PC-9 (cell line): ENCODE measurements at regions not wholly inside any gene's neighbourhood (a gene's known extent, or its start where the extent isn't known, plus 50 kb on each side); places are given as distances from the start of the nearest gene placed in this dataset.

Experiments
- BruUV-seq: library from RNA; stranded (reverse); fragments of 400-500 nt; replicated peaks from 2 replicates; lab custom pipeline; 2021; lab: Mats Ljungman, UMichigan
- CTCF ChIA-PET: fragments of 300-600 bp; sonication (Branson Sonifier 250); formaldehyde crosslinking; loops from one replicate; lab custom pipeline; 2022; ENCODE audit warnings: antibody characterized with exemption; lab: Charles Lee
- POLR2A ChIA-PET: fragments of 300-600 bp; sonication (Branson Sonifier 250); formaldehyde crosslinking; loops from one replicate; lab custom pipeline; 2022; ENCODE audit warnings: antibody characterized with exemption; ENCODE audit not compliant: unreplicated experiment; lab: Charles Lee
- DNase-seq, 2 experiments: peaks; one replicate each; pipeline versions ENCODE4 v3.0.0 to v3.0.0-alpha.2; 2015 to 2022; ENCODE audit warnings: mixed read lengths in 1 of 2
- H2AFZ ChIP-seq: fragments of 200-600 bp; sonication (generic); 2 replicates; pipeline ENCODE4 v1.8.1; 2017; ENCODE audit warnings: antibody characterized with exemption
- H3F3A ChIP-seq: fragments of 200-600 bp; sonication (generic); 2 replicates; pipeline ENCODE4 v1.8.1; 2017; ENCODE audit warnings: antibody characterized with exemption, mild to moderate bottlenecking, low read depth; ENCODE audit not compliant: insufficient read depth
- H3K27ac ChIP-seq: fragments of 200-600 bp; sonication (generic); 2 replicates; pipeline ENCODE4 v1.6.1; 2016; ENCODE audit warnings: mixed run types
- H3K27me3 ChIP-seq: fragments of 200-600 bp; sonication (generic); 2 replicates; pipeline ENCODE4 v1.6.1; 2016; ENCODE audit warnings: low read depth, mixed run types; ENCODE audit not compliant: insufficient read depth
- H3K36me3 ChIP-seq: fragments of 200-600 bp; sonication (generic); 2 replicates; pipeline ENCODE4 v1.6.1; 2016; ENCODE audit warnings: low read depth, mixed run types
- H3K4me1 ChIP-seq: fragments of 200-600 bp; sonication (generic); replicated peaks from 2 replicates; pipeline ENCODE4 v1.6.1; 2016; ENCODE audit warnings: mixed run types; ENCODE audit not compliant: insufficient read depth
- H3K4me2 ChIP-seq: fragments of 200-600 bp; sonication (generic); 2 replicates; pipeline ENCODE4 v1.6.1; 2017; ENCODE audit warnings: mixed run types
- H3K4me3 ChIP-seq: fragments of 200-600 bp; sonication (generic); 2 replicates; pipeline ENCODE4 v1.6.1; 2016; ENCODE audit warnings: mixed run types
- H3K79me2 ChIP-seq: fragments of 200-600 bp; sonication (generic); 2 replicates; pipeline ENCODE4 v1.6.1; 2017; ENCODE audit warnings: low read depth, mixed run types
- H3K9me2 ChIP-seq: fragments of 200-600 bp; sonication (generic); 2 replicates; pipeline ENCODE4 v1.8.1; 2017; ENCODE audit warnings: mild to moderate bottlenecking; ENCODE audit not compliant: insufficient read depth
- H3K9me3 ChIP-seq: fragments of 200-600 bp; sonication (generic); 2 replicates; pipeline ENCODE4 v1.8.1; 2016; ENCODE audit warnings: low read depth; ENCODE audit not compliant: insufficient read depth
- H4K20me1 ChIP-seq: fragments of 200-600 bp; sonication (generic); 2 replicates; pipeline ENCODE4 v1.8.1; 2017; ENCODE audit not compliant: insufficient read depth
- EZH2 ChIP-seq: fragments of 200-600 bp; sonication (generic); IDR thresholded peaks from 2 replicates; pipeline ENCODE4 v1.8.0; 2017; ENCODE audit warnings: antibody characterized with exemption, low read depth
- intact Hi-C: fragments of 100-400 bp; cut with micrococcal nuclease; formaldehyde crosslinking; loops from one replicate; pipeline ENCODE4 v1.10.0; 2022; ENCODE audit not compliant: unreplicated experiment
- TF ChIP-seq, protein P1 (sequence below): fragments of 200-600 bp; sonication (generic); conservative IDR thresholded peaks from 2 replicates; pipeline ENCODE4 v1.6.1; 2017; ENCODE audit warnings: mixed run types, antibody characterized with exemption, mild to moderate bottlenecking, moderate library complexity

DNA sequence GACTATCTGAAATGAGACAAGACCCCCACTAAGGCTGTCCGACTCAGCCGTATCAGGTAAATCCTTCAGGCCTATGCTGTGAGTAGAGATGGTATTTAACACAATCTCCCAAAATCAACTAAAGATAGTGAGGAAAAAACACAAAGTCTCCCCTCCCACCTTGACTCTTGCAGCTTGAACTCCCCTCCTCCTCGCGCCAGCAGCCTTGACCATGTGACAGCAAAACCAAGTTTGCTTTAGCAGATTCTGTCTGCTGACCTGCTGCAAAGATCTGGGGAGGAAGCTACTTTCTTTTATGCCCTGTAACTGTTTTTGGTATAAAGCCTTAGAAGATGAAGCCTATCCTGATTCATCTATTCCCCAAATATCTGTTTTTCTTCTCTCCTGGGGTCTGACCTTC is 509.5 kb downstream of the CDH26 start:
- peaks cover 53% of the 10 kb centered on the region for H3K27me3 ChIP-seq
- no peak for DNase-seq
- H3K9me2 ChIP-seq: no peaks in the 10 kb centered on the region
- ChIA-PET CTCF (no interaction called here), POLR2A (no interaction called here)
- no peaks in the 10 kb centered on the region for H3K36me3 ChIP-seq
- TF ChIP-seq EZH2: no peak
- TF ChIP-seq, protein P1, sequence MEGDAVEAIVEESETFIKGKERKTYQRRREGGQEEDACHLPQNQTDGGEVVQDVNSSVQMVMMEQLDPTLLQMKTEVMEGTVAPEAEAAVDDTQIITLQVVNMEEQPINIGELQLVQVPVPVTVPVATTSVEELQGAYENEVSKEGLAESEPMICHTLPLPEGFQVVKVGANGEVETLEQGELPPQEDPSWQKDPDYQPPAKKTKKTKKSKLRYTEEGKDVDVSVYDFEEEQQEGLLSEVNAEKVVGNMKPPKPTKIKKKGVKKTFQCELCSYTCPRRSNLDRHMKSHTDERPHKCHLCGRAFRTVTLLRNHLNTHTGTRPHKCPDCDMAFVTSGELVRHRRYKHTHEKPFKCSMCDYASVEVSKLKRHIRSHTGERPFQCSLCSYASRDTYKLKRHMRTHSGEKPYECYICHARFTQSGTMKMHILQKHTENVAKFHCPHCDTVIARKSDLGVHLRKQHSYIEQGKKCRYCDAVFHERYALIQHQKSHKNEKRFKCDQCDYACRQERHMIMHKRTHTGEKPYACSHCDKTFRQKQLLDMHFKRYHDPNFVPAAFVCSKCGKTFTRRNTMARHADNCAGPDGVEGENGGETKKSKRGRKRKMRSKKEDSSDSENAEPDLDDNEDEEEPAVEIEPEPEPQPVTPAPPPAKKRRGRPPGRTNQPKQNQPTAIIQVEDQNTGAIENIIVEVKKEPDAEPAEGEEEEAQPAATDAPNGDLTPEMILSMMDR: no peak
- no peak overlapping the region for H3K4me2 ChIP-seq
- no peaks in the 10 kb centered on the region for H4K20me1 ChIP-seq
- no peak overlapping the region for H3K4me3 ChIP-seq
- H3K4me1 ChIP-seq: no peaks in the 10 kb centered on the region
- intact Hi-C loops: no loop called here
- no peaks in the 10 kb centered on the region for H3F3A ChIP-seq
- BruUV-seq: no TSS peak
- no peaks in the 10 kb centered on the region for H3K9me3 ChIP-seq
- H2AFZ ChIP-seq: no peak overlapping the region
- no peak overlapping the region for H3K27ac ChIP-seq
- no peaks in the 10 kb centered on the region for H3K79me2 ChIP-seq

- H3K4me2 ChIP-seq: no peak overlapping the region
- no peaks in the 10 kb centered on the region for H3K9me3 ChIP-seq
- no peaks in the 10 kb centered on the region for H3F3A ChIP-seq
- no peaks in the 10 kb centered on the region for H3K4me1 ChIP-seq
- H3K36me3 ChIP-seq: no peaks in the 10 kb centered on the region
- no peak overlapping the region for H3K27ac ChIP-seq
- TF ChIP-seq, protein P1: no peak
- TF ChIP-seq EZH2: no peak
- peaks cover 70% of the 10 kb centered on the region for H3K27me3 ChIP-seq
- no peak overlapping the region for H2AFZ ChIP-seq
- H3K9me2 ChIP-seq: no peaks in the 10 kb centered on the region
- ChIA-PET CTCF (no interaction called here), POLR2A (no interaction called here)
- no peaks in the 10 kb centered on the region for H3K79me2 ChIP-seq
- H3K4me3 ChIP-seq: no peak overlapping the region
- no peak for DNase-seq
- no TSS peak for BruUV-seq
- intact Hi-C loops: no loop called here
- no peaks in the 10 kb centered on the region for H4K20me1 ChIP-seq
Measured at GRCh38 chr20:60469829-60470228, 511.6 kb downstream of the CDH26 start.

DNA sequence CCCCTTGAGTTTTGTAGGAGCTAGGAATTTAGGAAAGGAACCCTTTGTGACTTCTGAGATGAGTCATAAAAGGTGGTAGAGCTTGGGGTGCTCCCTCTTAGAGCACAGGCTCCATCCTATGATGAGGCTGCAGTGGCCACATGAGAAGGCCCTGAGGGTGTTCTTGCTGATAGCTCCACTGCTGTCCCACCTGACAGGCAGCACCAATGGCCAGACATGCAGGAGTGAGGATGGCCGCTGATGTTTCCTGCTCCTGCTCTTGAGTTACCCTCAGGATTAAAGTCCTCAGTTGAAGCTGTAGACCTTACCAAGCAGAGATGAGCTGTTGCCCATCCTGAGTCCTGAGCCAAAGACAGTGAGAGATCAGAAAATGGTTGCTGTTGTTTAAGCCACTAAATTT is 512.1 kb downstream of the CDH26 start:
- intact Hi-C loops: no loop called here
- no peaks in the 10 kb centered on the region for H3K79me2 ChIP-seq
- H3F3A ChIP-seq: no peaks in the 10 kb centered on the region
- no peak overlapping the region for H3K27ac ChIP-seq
- DNase-seq: no peak
- peaks cover 70% of the 10 kb centered on the region for H3K27me3 ChIP-seq
- no peak overlapping the region for H2AFZ ChIP-seq
- CTCF ChIA-PET: no interaction called here
- H3K4me2 ChIP-seq: no peak overlapping the region
- no peaks in the 10 kb centered on the region for H3K9me3 ChIP-seq
- no peaks in the 10 kb centered on the region for H4K20me1 ChIP-seq
- no peaks in the 10 kb centered on the region for H3K36me3 ChIP-seq
- H3K9me2 ChIP-seq: no peaks in the 10 kb centered on the region
- TF ChIP-seq, protein P1: no peak
- TF ChIP-seq EZH2: no peak
- H3K4me1 ChIP-seq: no peaks in the 10 kb centered on the region
- no TSS peak for BruUV-seq
- H3K4me3 ChIP-seq: no peak overlapping the region
- POLR2A ChIA-PET: no interaction called here
